GM18498 (cell line): ENCODE measurements at regions not wholly inside any gene's neighbourhood (a gene's known extent, or its start where the extent isn't known, plus 50 kb on each side); places are given as distances from the start of the nearest gene placed in this dataset.
"Not testable (repeated sequence)": the region's sequence is repeated elsewhere in the genome, so short reads cannot be mapped to it uniquely, and the experiment has no call there.

Experiments used
- ATAC-seq: cut with Tn5 transposase; IDR thresholded peaks from one replicate; pipeline ENCODE4 v1.9.1; 2021; ENCODE audit warnings: mild to moderate bottlenecking, moderate library complexity; ENCODE audit not compliant: unreplicated experiment

DNA sequence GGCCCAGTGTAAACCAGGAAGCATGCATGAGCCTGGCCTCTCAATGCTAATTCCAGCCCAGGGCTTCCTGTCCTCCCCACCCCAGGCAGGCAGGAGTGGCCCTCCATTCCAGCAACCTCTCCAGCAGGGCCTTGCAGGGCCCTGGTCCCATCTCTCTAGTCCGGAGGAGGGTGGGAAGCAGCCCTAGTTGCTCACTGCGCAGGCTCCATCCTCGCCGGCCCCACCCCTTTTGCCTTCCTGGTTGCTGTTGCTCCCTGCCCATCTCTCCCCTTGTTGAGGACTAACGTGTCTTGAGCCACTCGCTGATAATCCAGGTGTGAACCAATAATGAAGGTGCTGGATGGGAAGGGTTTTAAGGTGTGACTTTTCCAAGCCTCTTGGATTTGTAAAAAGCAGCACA is 161.2 kb upstream of the BCOR start:
- no peak for ATAC-seq

DNA sequence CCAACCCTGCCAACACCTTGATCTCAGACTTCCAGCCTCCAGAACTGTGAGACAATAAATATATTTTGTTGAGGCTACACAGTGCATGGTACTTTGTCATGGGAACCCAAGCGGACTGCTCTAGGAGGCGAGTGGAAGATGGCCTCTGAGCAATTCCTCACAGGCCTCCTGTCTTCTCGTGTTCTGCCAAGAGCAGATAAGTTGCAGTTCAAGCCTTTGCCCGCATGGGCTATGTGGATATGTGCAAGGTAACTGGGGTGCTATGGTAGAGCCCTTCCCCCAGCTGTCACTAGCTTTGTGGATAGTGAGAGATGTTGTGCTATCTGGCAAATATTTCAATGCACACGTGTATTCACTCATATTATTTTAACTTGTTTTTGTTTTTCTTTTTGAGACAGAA is 156.0 kb upstream of the BCOR start:
- ATAC-seq, result no peak

DNA sequence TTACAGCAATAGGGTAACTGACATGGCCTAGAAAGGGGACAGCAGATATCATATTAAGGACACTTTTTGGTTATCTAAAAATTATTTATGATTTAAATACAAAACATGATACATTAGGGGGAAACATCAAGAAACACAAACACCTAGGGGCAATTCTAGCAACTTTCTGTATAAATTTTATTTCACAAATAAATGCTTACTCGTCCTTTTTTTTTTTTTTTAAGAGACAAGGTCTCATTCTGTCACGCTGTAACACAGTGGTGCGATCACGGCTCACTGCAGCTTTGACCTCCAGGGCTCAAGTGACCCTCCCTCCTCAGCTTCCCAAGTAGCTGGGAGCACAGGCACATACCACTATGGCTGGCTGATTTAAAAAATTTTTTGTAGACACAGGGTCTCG is 151.8 kb upstream of the BCOR start:
- no peak for ATAC-seq

DNA sequence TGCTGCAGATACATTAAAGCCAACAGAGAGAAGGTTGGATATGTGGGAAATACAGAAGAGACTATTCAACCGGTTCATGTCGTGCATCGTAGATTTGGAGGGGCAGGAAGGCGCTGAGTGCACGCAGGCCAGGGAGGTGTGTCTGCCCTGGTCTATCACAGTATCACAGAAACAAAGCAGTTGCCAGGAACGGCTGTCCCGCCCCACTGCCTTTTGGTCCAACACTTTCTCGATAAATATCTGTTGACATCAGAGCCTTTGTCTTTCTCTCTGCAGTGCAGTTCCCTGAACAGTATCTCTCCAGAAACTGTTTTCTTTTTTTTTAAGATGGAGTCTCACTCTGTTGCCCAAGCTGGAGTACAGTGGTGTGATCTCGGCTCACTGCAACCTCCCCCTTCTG is 151.1 kb upstream of the BCOR start:
- ATAC-seq, result no peak

DNA sequence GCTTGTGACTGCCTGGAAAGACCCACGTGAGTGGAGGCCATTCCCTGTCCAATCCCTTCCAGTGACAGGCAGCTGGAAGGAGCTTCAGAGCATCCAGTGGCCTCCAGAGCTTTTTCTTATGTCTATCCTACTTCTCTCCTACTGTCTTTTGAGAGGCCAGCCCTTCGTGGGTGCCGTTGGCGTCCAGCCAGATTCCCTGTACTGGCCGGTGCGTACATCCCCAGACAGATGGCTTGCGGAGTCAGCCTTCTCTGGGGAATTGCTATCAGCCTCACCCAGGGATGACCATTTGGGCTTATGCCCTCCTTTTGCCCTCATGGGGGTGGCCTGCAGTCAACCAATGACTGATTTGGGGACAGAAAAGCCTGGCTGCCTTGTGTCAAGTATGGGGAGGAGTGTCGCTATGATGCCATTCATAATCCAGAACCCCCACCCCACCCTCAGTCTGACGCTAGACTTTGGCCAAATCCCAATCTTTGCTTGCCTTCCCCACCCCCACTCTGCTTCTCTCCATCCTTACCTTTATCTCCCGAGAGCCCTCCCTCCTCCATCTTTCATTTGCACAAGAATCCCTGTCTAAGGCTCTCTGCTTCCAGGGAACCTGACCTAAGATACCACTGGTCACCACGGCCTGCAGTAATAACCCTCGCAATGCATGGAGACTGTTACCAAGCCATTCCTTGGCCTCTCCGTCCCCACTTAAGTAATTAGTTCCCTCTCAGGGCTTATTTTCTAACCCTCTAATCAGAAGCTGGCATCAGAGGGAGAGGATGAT is 150.3 kb upstream of the BCOR start:
- ATAC-seq, result no peak

DNA sequence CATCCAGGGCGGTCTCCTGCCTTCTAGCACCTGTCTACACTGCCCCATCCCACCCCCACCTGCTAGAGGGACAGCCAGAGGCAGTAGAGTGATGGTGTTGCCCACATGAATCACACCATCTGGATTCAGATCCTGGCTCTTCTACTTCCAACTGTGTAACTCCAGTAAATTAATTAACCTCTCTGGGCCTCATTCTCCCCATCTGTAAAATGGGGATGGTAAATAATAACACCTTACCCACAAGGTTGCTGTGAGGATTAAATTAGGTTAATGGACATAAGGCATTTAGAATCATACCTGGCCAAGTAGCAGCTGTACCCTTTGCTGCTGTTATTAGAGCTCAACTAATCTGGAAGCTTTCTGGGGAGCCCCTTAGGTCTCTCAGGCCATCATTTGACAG is 149.6 kb upstream of the BCOR start:
- no peak for ATAC-seq

DNA sequence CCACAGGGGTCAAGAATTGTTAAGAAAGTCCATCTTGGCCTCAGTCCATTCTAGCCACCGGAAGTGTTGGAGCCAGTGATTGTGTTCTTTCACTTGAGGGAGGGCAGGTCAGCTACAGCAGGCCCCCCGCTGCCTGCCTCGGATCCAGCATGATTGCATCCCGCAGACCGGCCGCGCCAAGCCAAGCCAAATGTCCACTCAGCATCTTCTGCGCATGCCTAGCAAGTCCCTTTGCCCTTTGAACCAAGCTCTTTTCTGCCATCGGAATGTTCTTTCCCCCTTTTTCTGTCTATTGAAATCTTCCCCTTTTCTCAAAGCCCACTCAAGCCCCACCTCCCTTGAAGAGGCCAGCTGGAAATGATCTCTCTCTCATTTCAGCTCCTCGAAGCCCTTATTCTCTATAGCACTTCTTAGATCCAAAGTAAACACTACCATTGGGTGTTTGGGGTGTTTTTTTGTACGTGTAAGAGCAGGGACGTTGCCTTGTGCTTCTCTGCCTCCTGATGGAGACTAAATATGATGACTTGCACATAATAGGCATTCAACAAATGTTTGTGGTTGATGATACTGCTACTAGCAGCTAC is 147.8 kb upstream of the BCOR start:
- no peak for ATAC-seq

DNA sequence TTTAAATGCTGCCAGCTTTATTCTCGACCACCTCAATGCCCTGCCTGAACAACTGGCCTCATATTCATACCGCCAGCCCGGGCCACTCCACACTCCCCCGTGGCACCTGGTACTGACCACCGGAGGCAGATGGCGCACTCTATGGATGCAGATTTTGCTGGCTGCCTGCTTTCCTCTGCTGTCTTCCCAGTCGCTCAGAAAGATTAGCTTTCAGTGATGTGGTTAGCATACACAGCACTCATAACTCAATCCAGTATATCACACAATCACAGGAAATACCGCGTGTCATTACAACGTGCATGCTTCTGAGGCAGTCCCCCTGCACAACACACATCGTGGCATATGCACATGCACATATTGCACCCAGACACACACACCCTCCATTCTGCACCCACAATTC is 147.2 kb upstream of the BCOR start:
- ATAC-seq, result no peak

DNA sequence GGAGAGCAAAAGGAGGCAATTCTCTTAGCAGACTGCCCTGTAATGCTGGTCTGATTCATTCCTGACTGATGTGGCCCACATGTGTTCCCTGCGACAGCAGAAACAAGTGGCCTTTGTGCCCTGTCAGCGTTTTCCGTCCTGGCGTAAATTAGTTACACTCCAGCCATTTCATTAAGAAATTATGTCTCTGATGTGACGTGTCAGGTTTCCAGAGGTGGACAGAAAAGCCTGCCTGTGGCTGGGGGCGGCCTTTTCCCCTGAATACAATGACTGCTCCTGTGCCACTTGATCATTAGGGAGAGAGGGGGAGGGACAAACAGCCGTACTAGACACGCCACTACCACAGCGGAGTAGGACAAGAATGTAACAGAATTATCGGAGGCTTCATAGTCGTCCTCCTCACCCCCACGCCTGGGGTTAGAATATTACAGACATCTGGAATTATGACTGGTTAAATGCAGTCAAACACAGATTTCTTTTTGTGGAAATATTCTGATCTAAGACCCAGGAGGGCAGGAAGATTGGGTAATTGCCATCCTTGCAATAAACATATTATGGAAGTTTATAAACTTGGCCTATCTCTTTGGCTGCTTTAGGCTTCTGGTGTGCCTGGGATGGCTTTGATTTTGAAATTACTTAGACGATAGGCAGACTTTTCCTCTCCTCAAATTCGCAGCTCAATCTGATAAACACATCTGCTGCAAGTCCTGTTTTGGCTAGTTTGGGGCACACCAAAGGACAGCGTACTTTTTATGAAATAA is 146.2 kb upstream of the BCOR start:
- no peak for ATAC-seq

DNA sequence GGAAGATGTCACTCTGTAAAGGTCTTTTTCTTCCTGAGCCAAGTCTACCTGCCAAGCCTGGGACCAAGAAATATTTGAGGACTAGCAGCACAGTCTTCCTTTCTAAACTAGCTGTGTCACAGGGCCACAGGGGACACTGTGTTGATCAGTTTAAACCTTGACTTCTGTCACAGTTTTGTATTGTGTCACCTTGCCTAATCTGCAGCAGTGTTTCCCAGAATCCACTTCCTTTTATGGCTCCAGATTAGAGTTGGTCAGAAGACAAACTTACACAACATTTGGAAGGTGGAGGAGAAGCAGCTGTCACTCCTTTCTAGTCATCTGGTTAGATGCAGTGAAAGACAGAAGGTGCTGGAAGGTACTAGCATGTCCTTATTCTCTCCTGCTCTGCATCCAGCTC is 143.1 kb upstream of the BCOR start:
- ATAC-seq, result no peak

DNA sequence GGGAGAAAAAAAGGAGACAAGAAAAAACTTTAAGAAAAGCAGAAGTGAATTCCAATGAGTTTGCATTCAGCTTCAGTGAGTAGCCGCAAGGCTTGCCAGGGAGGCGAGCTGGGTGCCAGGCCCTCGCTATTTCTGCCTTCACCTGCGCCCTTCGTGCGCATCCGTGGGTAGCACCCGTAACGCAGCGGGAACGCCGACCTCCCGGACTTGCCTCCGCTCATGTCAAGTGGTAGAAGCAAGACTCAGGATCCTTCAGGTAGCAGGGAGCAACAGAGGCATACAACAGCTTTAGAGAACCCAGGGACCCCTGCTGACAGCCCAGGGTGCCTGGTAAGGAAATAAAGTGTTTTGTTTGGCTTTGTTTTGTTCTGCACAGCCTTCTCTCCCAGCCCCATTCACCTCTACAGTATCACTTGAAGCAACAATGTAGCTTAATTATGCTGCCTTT is 140.0 kb upstream of the BCOR start:
- no peak for ATAC-seq

DNA sequence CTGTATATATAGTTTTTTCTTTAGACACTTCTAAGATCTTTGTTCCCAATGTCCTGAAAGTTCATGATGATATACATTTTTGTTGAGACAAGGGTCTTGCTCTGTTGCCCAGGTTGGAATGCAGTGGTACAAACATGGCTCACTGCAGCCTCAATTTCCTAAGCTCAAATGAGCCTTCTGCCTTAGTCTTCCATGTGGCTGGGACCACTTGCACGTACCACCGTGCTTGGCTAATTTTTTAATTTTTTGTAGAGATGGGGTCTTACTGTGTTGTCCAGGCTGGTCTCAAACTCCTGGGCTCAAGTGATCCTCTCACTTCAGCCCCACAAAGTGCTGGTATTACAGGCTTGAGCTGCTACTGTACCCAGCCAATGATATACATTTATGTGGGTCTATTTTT is 132.9 kb upstream of the BCOR start:
- ATAC-seq, result no peak

DNA sequence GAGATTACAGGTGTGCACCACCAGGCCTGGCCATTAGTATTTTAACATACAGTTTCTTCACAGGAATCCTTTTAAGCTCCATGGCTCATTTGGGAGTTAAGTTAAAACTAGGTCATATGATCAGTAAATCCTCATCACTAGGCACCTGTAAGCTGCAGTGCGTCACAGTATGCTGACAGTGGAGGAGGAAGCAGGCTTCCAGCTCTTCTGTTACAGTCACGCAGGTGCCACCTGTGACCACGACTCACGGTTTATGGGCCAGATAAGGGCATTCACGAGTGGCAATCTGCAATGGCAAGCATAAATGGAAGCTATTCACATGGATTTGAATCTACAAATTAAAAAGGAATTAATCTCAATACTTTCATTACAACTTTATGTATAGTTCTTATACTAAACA is 129.4 kb upstream of the BCOR start:
- no peak for ATAC-seq

DNA sequence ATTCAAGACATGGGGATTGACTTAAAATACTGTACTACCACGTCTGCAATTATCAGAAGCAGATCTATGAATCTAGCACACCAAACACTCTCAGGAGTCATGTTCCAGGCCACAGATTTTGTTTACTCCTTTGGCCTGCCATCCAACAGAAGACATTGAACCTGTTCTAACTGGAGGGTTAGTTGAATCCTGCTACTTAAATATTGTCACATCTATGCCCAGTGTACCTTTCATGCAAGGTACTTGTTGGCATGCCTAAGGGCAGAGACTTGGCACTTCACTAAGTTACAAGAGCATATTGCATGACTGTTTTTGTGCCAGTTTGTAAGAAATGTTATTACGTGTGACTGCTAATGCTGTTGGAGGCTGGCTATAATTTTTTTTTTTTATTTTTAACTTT is 126.9 kb upstream of the BCOR start:
- no peak for ATAC-seq

DNA sequence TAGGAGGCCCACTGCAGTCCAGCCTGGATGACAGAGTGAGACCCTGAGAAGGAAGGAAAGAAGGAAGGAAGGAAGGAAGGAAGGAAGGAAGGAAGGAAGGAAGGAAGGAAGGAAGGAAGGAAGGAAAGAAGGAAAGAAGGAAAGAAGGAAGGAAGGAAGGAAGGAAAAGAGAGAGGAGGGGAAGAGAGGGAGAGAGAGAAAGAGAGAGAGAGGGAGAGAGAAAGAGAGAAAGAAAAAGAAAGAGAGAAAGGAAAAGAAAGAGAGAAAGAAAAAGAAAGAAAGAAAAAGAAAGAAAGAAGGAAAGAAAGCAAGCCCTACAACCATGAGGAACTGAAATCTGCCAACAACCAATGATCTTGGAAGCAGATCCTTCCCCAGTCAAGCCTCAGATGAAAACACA is 124.9 kb upstream of the BCOR start:
- ATAC-seq, result not testable (repeated sequence)

DNA sequence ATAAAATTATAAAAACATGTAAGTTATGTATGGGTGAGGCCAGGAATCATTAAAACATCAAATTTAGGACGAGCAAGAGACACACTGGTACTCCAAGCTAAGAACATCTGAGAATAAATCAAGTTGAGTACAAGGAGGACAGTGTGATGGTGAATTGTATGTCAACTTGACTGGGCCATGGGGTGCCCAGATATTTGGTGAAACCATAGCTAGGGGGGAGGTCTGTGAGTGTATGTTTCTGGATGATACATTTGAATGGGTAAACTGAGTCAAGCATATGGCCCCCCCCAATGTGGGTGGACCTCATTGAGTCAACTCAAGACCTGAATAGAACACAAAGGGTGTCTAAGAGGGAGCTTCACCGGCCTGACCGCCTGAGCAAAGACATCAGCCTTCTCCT is 115.3 kb upstream of the BCOR start:
- ATAC-seq, result no peak

DNA sequence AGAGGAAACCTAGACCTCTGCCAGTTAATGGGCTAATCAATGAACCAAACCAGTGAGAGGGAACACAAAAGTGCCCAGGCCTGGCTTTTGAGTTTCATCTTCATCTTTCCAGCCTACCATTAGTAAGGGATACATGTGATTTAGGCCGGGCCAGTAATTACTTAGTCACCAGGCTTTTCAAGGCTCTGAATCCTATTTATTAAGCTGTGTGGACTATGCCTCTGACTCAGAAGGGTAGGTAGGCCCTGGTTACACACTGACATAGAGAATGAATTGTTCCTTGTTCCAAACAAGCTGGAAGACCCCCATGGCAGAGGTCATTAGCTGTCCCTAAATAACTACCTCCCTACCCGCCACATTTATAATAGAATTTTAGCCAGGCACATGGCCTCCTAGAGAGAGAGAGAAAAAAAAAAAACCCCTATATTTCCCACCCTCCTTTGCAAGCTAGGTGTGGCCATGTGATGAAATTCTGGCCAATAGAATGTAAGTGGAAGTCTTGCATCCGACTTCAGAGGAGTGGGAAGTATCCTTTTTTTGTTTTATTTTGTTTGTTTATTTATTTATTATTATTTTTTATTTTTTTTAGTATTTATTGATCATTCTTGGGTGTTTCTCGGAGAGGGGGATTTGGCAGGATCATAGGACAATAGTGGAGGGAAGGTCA is 112.3 kb upstream of the BCOR start:
- no peak for ATAC-seq

DNA sequence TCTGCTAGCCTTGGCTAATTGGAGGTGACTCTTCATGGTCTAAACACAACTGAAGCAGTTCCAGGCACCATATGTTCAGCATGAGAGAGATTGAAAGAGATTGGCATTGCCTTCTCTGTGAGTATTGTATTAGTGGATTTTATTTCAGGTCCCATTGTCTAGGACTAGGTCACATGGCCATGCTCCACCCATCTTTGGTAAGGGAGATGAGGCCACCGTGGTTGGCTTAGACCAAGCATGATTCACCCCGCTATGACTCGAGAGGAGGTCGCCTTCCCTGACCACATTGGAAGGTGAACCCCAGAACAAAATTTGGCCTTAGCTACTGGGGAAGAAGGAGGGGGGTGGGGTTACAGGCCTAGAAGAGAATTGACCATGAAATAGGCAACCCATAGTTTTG is 109.9 kb upstream of the BCOR start:
- no peak for ATAC-seq

DNA sequence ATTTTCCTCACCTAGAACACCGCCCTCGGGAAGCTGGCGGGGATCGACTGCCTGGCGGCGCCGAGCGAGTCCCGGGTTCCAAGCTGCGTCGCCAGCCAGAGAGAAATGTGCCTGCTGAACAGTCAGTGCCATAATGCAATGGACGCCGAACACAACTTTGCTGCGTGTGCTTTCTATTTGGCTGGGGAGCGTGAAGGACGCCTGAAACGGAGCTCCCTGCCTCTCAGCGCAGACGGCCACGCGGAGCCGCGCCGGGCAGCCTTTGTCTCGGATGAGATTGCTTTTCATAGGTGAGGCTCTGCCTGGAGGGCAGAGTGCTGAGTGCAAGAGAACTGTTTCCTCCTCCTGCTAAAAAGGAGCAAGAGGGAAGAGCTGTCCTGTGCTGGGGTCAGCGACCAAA is 107.7 kb upstream of the BCOR start:
- no peak for ATAC-seq

DNA sequence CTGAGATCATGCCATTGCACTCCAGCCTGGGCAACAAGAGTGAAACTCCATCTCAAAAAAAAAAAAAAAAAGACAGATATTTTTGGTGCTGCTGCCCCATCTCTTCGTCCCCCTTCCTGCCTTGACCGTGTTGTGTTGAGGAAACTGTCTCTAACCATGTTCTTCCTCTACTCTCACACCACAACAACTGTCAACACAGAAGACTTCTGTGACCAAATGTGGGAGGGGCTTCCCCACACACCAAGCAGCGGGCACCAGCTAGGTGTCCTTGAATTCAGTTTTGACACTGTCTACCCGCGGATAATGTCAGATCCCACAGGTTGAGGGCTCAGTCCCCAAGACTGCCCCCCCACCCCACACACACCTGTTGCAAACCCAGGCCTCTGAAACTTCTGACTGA is 104.7 kb upstream of the BCOR start:
- no peak for ATAC-seq

DNA sequence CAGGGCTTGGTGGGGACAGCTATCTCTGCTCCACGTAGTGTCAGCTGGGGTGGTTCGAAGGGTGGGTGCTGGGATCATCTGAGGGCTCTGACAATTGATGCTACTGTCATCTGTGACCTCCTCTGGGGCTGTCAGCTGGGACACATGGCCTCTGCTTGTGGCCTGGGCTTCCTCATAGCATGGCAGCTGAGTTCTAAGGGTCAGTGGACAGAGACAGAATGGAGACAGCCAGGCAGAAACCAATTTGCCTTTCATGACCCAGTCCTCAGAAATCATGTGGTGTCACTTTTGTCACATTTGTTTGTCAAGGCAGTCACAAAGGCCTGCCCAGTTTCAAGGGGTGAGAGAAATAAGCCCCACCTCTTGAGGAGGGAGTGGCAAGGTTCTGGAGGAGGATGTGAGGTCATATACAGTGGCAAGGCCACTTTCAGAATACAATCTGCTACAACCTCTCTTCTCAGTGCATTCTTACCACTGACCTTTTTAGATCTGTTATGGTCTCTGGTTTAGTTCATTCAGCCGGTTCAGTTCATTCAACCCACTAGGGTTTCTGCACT is 103.6 kb upstream of the BCOR start:
- peak; percentile 81 for ATAC-seq
